ENCODE measurements at regions not wholly inside any gene's neighbourhood (a gene's known extent, or its start where the extent isn't known, plus 50 kb on each side); places are given as distances from the start of the nearest gene placed in this dataset.

- DNase-seq (no peak), ATAC-seq (ENCODE audit: low read depth in 2 of 2) (no peak)
- Mint-ChIP-seq H3K27me3 (no peaks in the 10 kb centered on the region), H3K4me1 (no peaks in the 10 kb centered on the region), H3K36me3 (no peaks in the 10 kb centered on the region), H3K27ac (no peak overlapping the region), H3K4me3 (no peak overlapping the region), H3K9me3 (peaks cover 2 to 7% (median 6%) of the 10 kb centered on the region in 7 donors)
Measured at GRCh38 chr13:62643007-62643483, 1227.4 kb upstream of the PCDH20 start.

GRCh38 chr13:62635161-62635560 is 1219.5 kb upstream of the PCDH20 start:
- Mint-ChIP-seq H3K27ac (no peak overlapping the region), H3K36me3 (no peaks in the 10 kb centered on the region), H3K9me3 (no peaks in the 10 kb centered on the region), H3K4me1 (no peaks in the 10 kb centered on the region), H3K27me3 (no peaks in the 10 kb centered on the region), H3K4me3 (no peak overlapping the region)
- DNase-seq (no peak), ATAC-seq (ENCODE audit: low read depth in 2 of 2) (no peak)

- Mint-ChIP-seq H3K9me3 (peaks cover 0 to 3% (median 0%) of the 10 kb centered on the region in 7 donors), H3K4me1 (no peaks in the 10 kb centered on the region), H3K36me3 (no peaks in the 10 kb centered on the region), H3K27me3 (no peaks in the 10 kb centered on the region), H3K4me3 (no peak overlapping the region), H3K27ac (no peak overlapping the region)
- ATAC-seq (ENCODE audit: low read depth in 2 of 2) = no peak
- no peak for DNase-seq
Measured at GRCh38 chr13:62633448-62633847, 1217.8 kb upstream of the PCDH20 start.

GRCh38 chr13:62631619-62632018 is 1216.0 kb upstream of the PCDH20 start:
- Mint-ChIP-seq H3K9me3 (peaks cover 0 to 5% (median 0%) of the 10 kb centered on the region in 7 donors), H3K36me3 (no peaks in the 10 kb centered on the region), H3K27ac (no peak overlapping the region), H3K27me3 (no peaks in the 10 kb centered on the region), H3K4me3 (no peak overlapping the region), H3K4me1 (no peaks in the 10 kb centered on the region)
- no peak for DNase-seq
- ATAC-seq (ENCODE audit: low read depth in 2 of 2) = no peak

- Mint-ChIP-seq H3K36me3 (no peaks in the 10 kb centered on the region), H3K27me3 (no peaks in the 10 kb centered on the region)
Measured at GRCh38 chr13:62631124-62631523, 1215.5 kb upstream of the PCDH20 start.

GRCh38 chr13:62629618-62630017 is 1214.0 kb upstream of the PCDH20 start:
- no peak for ATAC-seq (ENCODE audit: low read depth in 2 of 2)
- Mint-ChIP-seq H3K4me1 (no peaks in the 10 kb centered on the region), H3K36me3 (no peaks in the 10 kb centered on the region), H3K4me3 (no peak overlapping the region), H3K9me3 (peaks cover 0 to 6% (median 2%) of the 10 kb centered on the region in 7 donors), H3K27ac (no peak overlapping the region), H3K27me3 (no peaks in the 10 kb centered on the region)
- DNase-seq = no peak

More at GRCh38 chr13:62631124-62631523, 1215.5 kb upstream of the PCDH20 start:
- no peak overlapping the region for H3K4me3 Mint-ChIP-seq
- H3K27ac Mint-ChIP-seq = no peak overlapping the region
- DNase-seq = no peak
- H3K4me1 Mint-ChIP-seq = no peaks in the 10 kb centered on the region
- no peak for ATAC-seq (ENCODE audit: low read depth in 2 of 2)
- peaks cover 0 to 5% (median 0%) of the 10 kb centered on the region in 7 donors for H3K9me3 Mint-ChIP-seq

- Mint-ChIP-seq H3K27me3 (no peaks in the 10 kb centered on the region), H3K36me3 (no peaks in the 10 kb centered on the region), H3K9me3 (peaks cover 0 to 10% (median 3%) of the 10 kb centered on the region in 7 donors), H3K27ac (no peak overlapping the region), H3K4me3 (peak overlapping the region in 1 of 8 donors; percentile 6), H3K4me1 (no peaks in the 10 kb centered on the region)
- DNase-seq (no peak), ATAC-seq (ENCODE audit: low read depth in 2 of 2) (no peak)
Measured at GRCh38 chr13:62627226-62627625, 1211.6 kb upstream of the PCDH20 start.

- H3K4me3 Mint-ChIP-seq = no peak overlapping the region
- no peaks in the 10 kb centered on the region for H3K27me3 Mint-ChIP-seq
- peaks cover 0 to 10% (median 3%) of the 10 kb centered on the region in 7 donors for H3K9me3 Mint-ChIP-seq
- DNase-seq (no peak), ATAC-seq (ENCODE audit: low read depth in 2 of 2) (no peak)
- no peak overlapping the region for H3K27ac Mint-ChIP-seq
- no peaks in the 10 kb centered on the region for H3K4me1 Mint-ChIP-seq
- H3K36me3 Mint-ChIP-seq = no peaks in the 10 kb centered on the region
Measured at GRCh38 chr13:62626771-62627170, 1211.1 kb upstream of the PCDH20 start.

GRCh38 chr13:62625214-62625881 is 1209.7 kb upstream of the PCDH20 start:
- Mint-ChIP-seq H3K4me3 (no peak overlapping the region), H3K4me1 (no peaks in the 10 kb centered on the region), H3K27ac (no peak overlapping the region), H3K27me3 (no peaks in the 10 kb centered on the region), H3K9me3 (peaks cover 0 to 10% (median 3%) of the 10 kb centered on the region in 7 donors), H3K36me3 (no peaks in the 10 kb centered on the region)
- ATAC-seq (ENCODE audit: low read depth in 2 of 2) (no peak), DNase-seq (no peak)

GRCh38 chr13:62613819-62614218 is 1198.2 kb upstream of the PCDH20 start:
- H3K27ac Mint-ChIP-seq = no peak overlapping the region
- no peaks in the 10 kb centered on the region for H3K36me3 Mint-ChIP-seq
- H3K9me3 Mint-ChIP-seq = peaks cover under 1 to 10% (median 4%) of the 10 kb centered on the region in 7 donors
- ATAC-seq (ENCODE audit: low read depth in 2 of 2) = no peak
- no peaks in the 10 kb centered on the region for H3K27me3 Mint-ChIP-seq
- no peaks in the 10 kb centered on the region for H3K4me1 Mint-ChIP-seq
- no peak for DNase-seq
- no peak overlapping the region for H3K4me3 Mint-ChIP-seq

GRCh38 chr13:62611343-62611742 is 1195.7 kb upstream of the PCDH20 start:
- no peak overlapping the region for H3K4me3 Mint-ChIP-seq
- DNase-seq (no peak), ATAC-seq (ENCODE audit: low read depth in 2 of 2) (no peak)
- peaks cover 3 to 15% (median 10%) of the 10 kb centered on the region in 7 donors for H3K9me3 Mint-ChIP-seq
- H3K4me1 Mint-ChIP-seq = no peaks in the 10 kb centered on the region
- no peak overlapping the region for H3K27ac Mint-ChIP-seq
- H3K27me3 Mint-ChIP-seq = no peaks in the 10 kb centered on the region
- no peaks in the 10 kb centered on the region for H3K36me3 Mint-ChIP-seq

- no peaks in the 10 kb centered on the region for H3K4me1 Mint-ChIP-seq
- DNase-seq (no peak), ATAC-seq (ENCODE audit: low read depth in 2 of 2) (no peak)
- no peak overlapping the region for H3K27ac Mint-ChIP-seq
- H3K27me3 Mint-ChIP-seq = no peaks in the 10 kb centered on the region
- peaks cover 0 to 6% (median 2%) of the 10 kb centered on the region in 7 donors for H3K9me3 Mint-ChIP-seq
- H3K36me3 Mint-ChIP-seq = no peaks in the 10 kb centered on the region
- no peak overlapping the region for H3K4me3 Mint-ChIP-seq
Measured at GRCh38 chr13:62598708-62599107, 1183.1 kb upstream of the PCDH20 start.

- H3K27me3 Mint-ChIP-seq = no peaks in the 10 kb centered on the region
- H3K4me1 Mint-ChIP-seq = no peaks in the 10 kb centered on the region
- H3K9me3 Mint-ChIP-seq = peaks cover 0 to 6% (median 0%) of the 10 kb centered on the region in 7 donors
- no peak for ATAC-seq (ENCODE audit: low read depth in 2 of 2)
- H3K36me3 Mint-ChIP-seq = no peaks in the 10 kb centered on the region
- H3K4me3 Mint-ChIP-seq = no peak overlapping the region
- no peak for DNase-seq
- H3K27ac Mint-ChIP-seq = no peak overlapping the region
Measured at GRCh38 chr13:62595976-62596375, 1180.3 kb upstream of the PCDH20 start.

GRCh38 chr13:62593804-62594203 is 1178.2 kb upstream of the PCDH20 start:
- DNase-seq (no peak), ATAC-seq (ENCODE audit: low read depth in 2 of 2) (no peak)
- Mint-ChIP-seq H3K4me3 (no peak overlapping the region), H3K27ac (no peak overlapping the region), H3K27me3 (no peaks in the 10 kb centered on the region), H3K9me3 (peaks cover 0 to 9% (median 0%) of the 10 kb centered on the region in 7 donors), H3K4me1 (no peaks in the 10 kb centered on the region), H3K36me3 (no peaks in the 10 kb centered on the region)
